Nephron (organoid): ENCODE measurements at regions not wholly inside any gene's neighbourhood (a gene's known extent, or its start where the extent isn't known, plus 50 kb on each side); places are given as distances from the start of the nearest gene placed in this dataset.
"Not testable (repeated sequence)": the region's sequence is repeated elsewhere in the genome, so short reads cannot be mapped to it uniquely, and the experiment has no call there.

Experiments used
- H3K27ac Mint-ChIP-seq, 3 experiments: 2 replicates each; pipeline ENCODE4 v1.8.0; 2020; ENCODE audit warnings: mixed read lengths in 3 of 3, mild to moderate bottlenecking in 2 of 3, moderate library complexity in 1 of 3
- H3K27me3 Mint-ChIP-seq: 2 replicates; pipeline ENCODE4 v1.8.0; 2021; ENCODE audit warnings: low read depth, mild to moderate bottlenecking, moderate library complexity, mixed read lengths
- H3K36me3 Mint-ChIP-seq: 2 replicates; pipeline ENCODE4 v1.8.0; 2020; ENCODE audit warnings: low read depth, mixed read lengths
- H3K4me1 Mint-ChIP-seq: 2 replicates; pipeline ENCODE4 v1.8.0; 2020; ENCODE audit warnings: mixed read lengths
- H3K4me3 Mint-ChIP-seq, 3 experiments: 2 replicates each; pipeline ENCODE4 v1.8.0; 2020; ENCODE audit warnings: mild to moderate bottlenecking in 3 of 3, mixed read lengths in 3 of 3, moderate library complexity in 2 of 3
- H3K9me3 Mint-ChIP-seq: 2 replicates; pipeline ENCODE4 v1.8.0; 2020; ENCODE audit warnings: mixed read lengths
- TF ChIP-seq, protein P1 (sequence below), 3 experiments: fragments of 200-600 bp; sonication (generic); IDR thresholded peaks; one replicate each; pipeline ENCODE4 v1.5.0; 2021; ENCODE audit warnings: antibody characterized with exemption in 3 of 3; ENCODE audit not compliant: unreplicated experiment in 3 of 3

GRCh38 chr13:65336087-65336749 is 1893.9 kb downstream of the PCDH9 start:
- no peaks in the 10 kb centered on the region for H3K27me3 Mint-ChIP-seq
- no peak overlapping the region for H3K4me3 Mint-ChIP-seq
- no peaks in the 10 kb centered on the region for H3K9me3 Mint-ChIP-seq
- H3K36me3 Mint-ChIP-seq = no peaks in the 10 kb centered on the region
- no peak overlapping the region for H3K27ac Mint-ChIP-seq
- peaks cover 18% of the 10 kb centered on the region for H3K4me1 Mint-ChIP-seq
- TF ChIP-seq, protein P1, sequence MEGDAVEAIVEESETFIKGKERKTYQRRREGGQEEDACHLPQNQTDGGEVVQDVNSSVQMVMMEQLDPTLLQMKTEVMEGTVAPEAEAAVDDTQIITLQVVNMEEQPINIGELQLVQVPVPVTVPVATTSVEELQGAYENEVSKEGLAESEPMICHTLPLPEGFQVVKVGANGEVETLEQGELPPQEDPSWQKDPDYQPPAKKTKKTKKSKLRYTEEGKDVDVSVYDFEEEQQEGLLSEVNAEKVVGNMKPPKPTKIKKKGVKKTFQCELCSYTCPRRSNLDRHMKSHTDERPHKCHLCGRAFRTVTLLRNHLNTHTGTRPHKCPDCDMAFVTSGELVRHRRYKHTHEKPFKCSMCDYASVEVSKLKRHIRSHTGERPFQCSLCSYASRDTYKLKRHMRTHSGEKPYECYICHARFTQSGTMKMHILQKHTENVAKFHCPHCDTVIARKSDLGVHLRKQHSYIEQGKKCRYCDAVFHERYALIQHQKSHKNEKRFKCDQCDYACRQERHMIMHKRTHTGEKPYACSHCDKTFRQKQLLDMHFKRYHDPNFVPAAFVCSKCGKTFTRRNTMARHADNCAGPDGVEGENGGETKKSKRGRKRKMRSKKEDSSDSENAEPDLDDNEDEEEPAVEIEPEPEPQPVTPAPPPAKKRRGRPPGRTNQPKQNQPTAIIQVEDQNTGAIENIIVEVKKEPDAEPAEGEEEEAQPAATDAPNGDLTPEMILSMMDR (IDR thresholded peaks at IDR 0.05; ENCODE audit: unreplicated experiment in 3 of 3) = no peak

DNA sequence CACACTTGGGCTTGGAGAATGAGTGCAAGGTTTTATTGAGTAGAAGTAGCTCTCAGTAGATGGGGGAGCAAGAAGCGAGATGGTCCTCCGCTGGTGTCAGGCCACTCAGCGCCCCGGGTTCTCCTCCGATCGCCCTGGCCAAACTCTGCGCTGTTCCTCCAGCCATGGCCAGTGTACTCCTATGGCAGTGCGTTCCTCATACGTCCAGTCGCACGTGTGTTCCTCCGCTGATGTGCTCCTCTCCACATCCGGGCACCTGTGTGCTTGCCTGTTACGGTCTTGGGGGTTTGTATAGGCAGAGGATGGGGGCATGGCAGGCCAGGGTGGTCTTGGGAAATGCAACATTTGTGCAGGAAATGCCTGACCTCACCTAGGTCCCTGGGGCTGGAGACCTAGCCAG is 1899.4 kb downstream of the PCDH9 start:
- no peaks in the 10 kb centered on the region for H3K27me3 Mint-ChIP-seq

GRCh38 chr13:65330287-65330686 is 1899.8 kb downstream of the PCDH9 start:
- H3K36me3 Mint-ChIP-seq = no peaks in the 10 kb centered on the region
- H3K4me3 Mint-ChIP-seq = no peak overlapping the region
- TF ChIP-seq, protein P1 (IDR thresholded peaks at IDR 0.05; ENCODE audit: unreplicated experiment in 3 of 3) = no peak
- peaks cover 8% of the 10 kb centered on the region for H3K4me1 Mint-ChIP-seq
- H3K27ac Mint-ChIP-seq = no peak overlapping the region
- no peaks in the 10 kb centered on the region for H3K27me3 Mint-ChIP-seq
- no peaks in the 10 kb centered on the region for H3K9me3 Mint-ChIP-seq

More for the DNA sequence above, 1899.4 kb downstream of the PCDH9 start:
- TF ChIP-seq, protein P1 (IDR thresholded peaks at IDR 0.05; ENCODE audit: unreplicated experiment in 3 of 3) = no peak
- Mint-ChIP-seq H3K4me1 (peaks cover 10% of the 10 kb centered on the region), H3K36me3 (no peaks in the 10 kb centered on the region), H3K4me3 (no peak overlapping the region), H3K9me3 (no peaks in the 10 kb centered on the region), H3K27ac (no peak overlapping the region)

DNA sequence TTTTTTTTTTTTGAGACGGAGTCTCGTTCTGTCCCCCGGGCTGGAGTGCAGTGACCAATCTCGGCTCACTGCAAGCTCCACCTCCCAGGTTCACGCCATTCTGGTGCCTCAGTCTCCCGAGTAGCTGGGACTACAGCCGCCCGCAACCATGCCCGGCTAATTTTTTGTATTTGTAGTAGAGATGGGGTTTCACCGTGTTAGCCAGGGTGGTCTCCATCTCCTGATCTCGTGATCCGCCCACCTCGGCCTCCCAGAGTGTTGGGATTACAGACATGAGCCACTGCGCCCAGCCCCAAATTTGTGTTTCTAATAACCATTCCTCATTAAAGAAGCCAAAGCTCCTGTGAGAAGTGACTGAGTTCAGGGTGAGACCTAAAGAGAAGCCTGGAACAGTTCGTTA is 1906.9 kb downstream of the PCDH9 start:
- H3K36me3 Mint-ChIP-seq, H3K27me3 Mint-ChIP-seq, H3K4me1 Mint-ChIP-seq, H3K4me3 Mint-ChIP-seq, H3K9me3 Mint-ChIP-seq, H3K27ac Mint-ChIP-seq: not testable (repeated sequence)

GRCh38 chr13:65321423-65321822 is 1908.7 kb downstream of the PCDH9 start:
- H3K4me3 Mint-ChIP-seq, H3K36me3 Mint-ChIP-seq, H3K4me1 Mint-ChIP-seq, H3K27me3 Mint-ChIP-seq, H3K27ac Mint-ChIP-seq, H3K9me3 Mint-ChIP-seq: not testable (repeated sequence)

GRCh38 chr13:65314008-65314407 is 1916.1 kb downstream of the PCDH9 start:
- H3K9me3 Mint-ChIP-seq = peaks cover 26% of the 10 kb centered on the region
- no peaks in the 10 kb centered on the region for H3K27me3 Mint-ChIP-seq
- no peak overlapping the region for H3K4me3 Mint-ChIP-seq
- H3K4me1 Mint-ChIP-seq = no peaks in the 10 kb centered on the region
- no peak overlapping the region for H3K27ac Mint-ChIP-seq
- TF ChIP-seq, protein P1 (IDR thresholded peaks at IDR 0.05; ENCODE audit: unreplicated experiment in 3 of 3) = no peak
- H3K36me3 Mint-ChIP-seq = peaks cover 4% of the 10 kb centered on the region

- Mint-ChIP-seq H3K4me3 (no peak overlapping the region), H3K4me1 (no peaks in the 10 kb centered on the region), H3K9me3 (peaks cover 22% of the 10 kb centered on the region), H3K27ac (no peak overlapping the region), H3K36me3 (peaks cover 4% of the 10 kb centered on the region), H3K27me3 (no peaks in the 10 kb centered on the region)
- TF ChIP-seq, protein P1 (IDR thresholded peaks at IDR 0.05; ENCODE audit: unreplicated experiment in 3 of 3) = no peak
Measured at GRCh38 chr13:65310663-65311328, 1919.3 kb downstream of the PCDH9 start.
